B cell (primary cell): ENCODE measurements at regions not wholly inside any gene's neighbourhood (a gene's known extent, or its start where the extent isn't known, plus 50 kb on each side); places are given as distances from the start of the nearest gene placed in this dataset.

Source experiments
- ATAC-seq: fragments of 200-7000 bp; cut with Tn5 transposase; one replicate; pipeline ENCODE4 v1.10.0; 2021; ENCODE audit warnings: low read depth, mild to moderate bottlenecking, moderate number of reproducible peaks, moderate library complexity
- CTCF ChIA-PET: fragments of 350-600 bp; sonication (Branson Sonifier 250); formaldehyde crosslinking; loops from one replicate; lab custom pipeline; 2021; ENCODE audit warnings: antibody characterized with exemption, inconsistent platforms; lab: Charles Lee
- POLR2A ChIA-PET: fragments of 350-600 bp; sonication (Branson Sonifier 250); formaldehyde crosslinking; loops from one replicate; lab custom pipeline; 2021; ENCODE audit warnings: antibody characterized with exemption; lab: Charles Lee
- DNase-seq: peaks from one replicate; pipeline ENCODE4 v3.0.0; 2013
- H2AFZ ChIP-seq: 2 replicates; pipeline ENCODE4 v1.6.1; 2012; ENCODE audit warnings: mild to moderate bottlenecking, low read depth, low read length; ENCODE audit not compliant: insufficient read depth, poor library complexity, severe bottlenecking
- H3K27ac ChIP-seq, 2 donors: 1 replicate in 1 of 2; 2 replicates in 1 of 2; pipeline ENCODE4 v1.5.1; 2012 to 2013; ENCODE audit warnings: low read length in 2 of 2, mild to moderate bottlenecking in 2 of 2, moderate library complexity in 1 of 2
- H3K27me3 ChIP-seq, 4 experiments: fragments of 200-600 bp in 1 of 4; sonication (generic) in 1 of 4; replicated peaks in 1 of 4; 1 replicate in 2 of 4; 2 replicates in 2 of 4; pipeline versions ENCODE4 v1.6.1 to v1.7.0; 2013 to 2016; ENCODE audit warnings: low read length in 3 of 4, mild to moderate bottlenecking in 2 of 4, mixed read lengths in 1 of 4, moderate library complexity in 1 of 4; ENCODE audit not compliant: insufficient read depth in 4 of 4, control insufficient read depth in 3 of 4; ENCODE audit errors: control extremely low read depth in 1 of 4
- H3K36me3 ChIP-seq, 2 experiments: replicated peaks in 1 of 2; 1 replicate in 1 of 2; 2 replicates in 1 of 2; pipeline versions ENCODE4 v1.6.1 to v1.7.1; 2013; ENCODE audit warnings: low read length in 1 of 2; ENCODE audit not compliant: insufficient read depth in 2 of 2, control insufficient read depth in 1 of 2; ENCODE audit errors: control extremely low read depth in 1 of 2, extremely low read depth in 1 of 2
- H3K4me1 ChIP-seq, 2 donors: fragments of 200-600 bp in 1 of 2; sonication (generic) in 1 of 2; 1 replicate in 1 of 2; 2 replicates in 1 of 2; pipeline versions ENCODE4 v1.5.1 to v1.6.1; 2013 to 2017; ENCODE audit warnings: low read length in 2 of 2; ENCODE audit not compliant: control insufficient read depth in 2 of 2, insufficient read depth in 2 of 2
- H3K4me2 ChIP-seq: replicated peaks from 2 replicates; pipeline ENCODE3; 2012; ENCODE audit warnings: mild to moderate bottlenecking, low read depth, low read length; ENCODE audit not compliant: poor library complexity, severe bottlenecking
- H3K4me3 ChIP-seq, 5 experiments: fragments of 200-600 bp in 1 of 5; sonication (generic) in 1 of 5; 1 replicate in 3 of 5; 2 replicates in 2 of 5; pipeline versions ENCODE4 v1.5.1 to v1.7.0; 2011 to 2016; ENCODE audit warnings: low read length in 4 of 5, mild to moderate bottlenecking in 4 of 5, low read depth in 2 of 5, control low read depth in 1 of 5, moderate library complexity in 1 of 5; ENCODE audit not compliant: insufficient read depth in 1 of 5; ENCODE audit errors: control extremely low read depth in 1 of 5, extremely low read depth in 1 of 5
- H3K79me2 ChIP-seq: fragments of 200-600 bp; sonication (generic); one replicate; pipeline ENCODE4 v1.6.0; 2016; ENCODE audit warnings: low read length; ENCODE audit not compliant: control insufficient read depth, insufficient read depth
- H3K9ac ChIP-seq: fragments of 200-600 bp; sonication (generic); 2 replicates; pipeline ENCODE4 v1.6.1; 2017; ENCODE audit warnings: mild to moderate bottlenecking, low read length, moderate library complexity
- H3K9me3 ChIP-seq, 3 donors: one replicate each; pipeline versions ENCODE4 v1.6.1 to v1.7.1; 2013; ENCODE audit warnings: low read length in 2 of 3; ENCODE audit not compliant: control insufficient read depth in 2 of 3, insufficient read depth in 1 of 3; ENCODE audit errors: control extremely low read depth in 1 of 3
- H4K20me1 ChIP-seq: 2 replicates; pipeline ENCODE4 v1.6.0; 2012; ENCODE audit warnings: mild to moderate bottlenecking, low read length; ENCODE audit not compliant: insufficient read depth, control insufficient read depth, poor library complexity, severe bottlenecking
- H3K27ac Mint-ChIP-seq: one replicate; pipeline ENCODE4 v1.8.0; 2021; ENCODE audit warnings: mixed read lengths
- H3K27me3 Mint-ChIP-seq: one replicate; pipeline ENCODE4 v1.8.0; 2021; ENCODE audit warnings: mixed read lengths
- H3K4me1 Mint-ChIP-seq: one replicate; pipeline ENCODE4 v1.8.0; 2021; ENCODE audit warnings: mixed read lengths
- H3K4me3 Mint-ChIP-seq: one replicate; pipeline ENCODE4 v1.8.0; 2021; ENCODE audit warnings: mixed read lengths
- H3K9me3 Mint-ChIP-seq: one replicate; pipeline ENCODE4 v1.8.0; 2022; ENCODE audit warnings: mixed read lengths; ENCODE audit not compliant: insufficient read depth
- EZH2 ChIP-seq: IDR thresholded peaks from 2 replicates; pipeline ENCODE4 v1.6.1; 2012; ENCODE audit warnings: borderline replicate concordance, low read depth, mild to moderate bottlenecking, moderate library complexity, low read length; ENCODE audit not compliant: insufficient read depth, poor library complexity, severe bottlenecking
- WGBS: methylation state at CpG from one replicate; pipeline ENCODE4 v1.1.5; 2013; ENCODE audit warnings: missing lambda C conversion rate; ENCODE audit not compliant: insufficient coverage; 5-methylcytosine and 5-hydroxymethylcytosine counted together
- intact Hi-C: fragments of 100-400 bp; cut with micrococcal nuclease; formaldehyde crosslinking; loops from one replicate; pipeline ENCODE4 v1.10.0; 2022
- TF ChIP-seq, protein P1 (sequence below): fragments of 200-600 bp; IDR thresholded peaks from one replicate; pipeline ENCODE4 v1.8.0; 2022; ENCODE audit warnings: antibody characterized with exemption, mild to moderate bottlenecking

GRCh38 chr3:103453152-103453551 is 1018.3 kb downstream of the ZPLD1 start:
- Mint-ChIP-seq H3K27me3 (no peaks in the 10 kb centered on the region), H3K9me3 (no peaks in the 10 kb centered on the region), H3K27ac (no peak overlapping the region), H3K4me3 (no peak overlapping the region), H3K4me1 (no peaks in the 10 kb centered on the region)
- Histone ChIP-seq H3K36me3 (no peaks in the 10 kb centered on the region), H4K20me1 (no peaks in the 10 kb centered on the region), H3K4me3 (no peak overlapping the region), H3K27me3 (no peaks in the 10 kb centered on the region), H3K27ac (no peak overlapping the region), H3K9me3 (peaks cover 0 to 4% (median 0%) of the 10 kb centered on the region in 3 donors), H3K9ac (no peak overlapping the region), H2AFZ (no peak overlapping the region), H3K79me2 (no peaks in the 10 kb centered on the region), H3K4me2 (no peak overlapping the region), H3K4me1 (no peaks in the 10 kb centered on the region)
- WGBS: no CpG with 5 or more reads among the region's 1 CpG
- POLR2A ChIA-PET: no interaction called here
- CTCF ChIA-PET: no interaction called here
- ATAC-seq (no peak), DNase-seq (no peak)
- TF ChIP-seq, protein P1, sequence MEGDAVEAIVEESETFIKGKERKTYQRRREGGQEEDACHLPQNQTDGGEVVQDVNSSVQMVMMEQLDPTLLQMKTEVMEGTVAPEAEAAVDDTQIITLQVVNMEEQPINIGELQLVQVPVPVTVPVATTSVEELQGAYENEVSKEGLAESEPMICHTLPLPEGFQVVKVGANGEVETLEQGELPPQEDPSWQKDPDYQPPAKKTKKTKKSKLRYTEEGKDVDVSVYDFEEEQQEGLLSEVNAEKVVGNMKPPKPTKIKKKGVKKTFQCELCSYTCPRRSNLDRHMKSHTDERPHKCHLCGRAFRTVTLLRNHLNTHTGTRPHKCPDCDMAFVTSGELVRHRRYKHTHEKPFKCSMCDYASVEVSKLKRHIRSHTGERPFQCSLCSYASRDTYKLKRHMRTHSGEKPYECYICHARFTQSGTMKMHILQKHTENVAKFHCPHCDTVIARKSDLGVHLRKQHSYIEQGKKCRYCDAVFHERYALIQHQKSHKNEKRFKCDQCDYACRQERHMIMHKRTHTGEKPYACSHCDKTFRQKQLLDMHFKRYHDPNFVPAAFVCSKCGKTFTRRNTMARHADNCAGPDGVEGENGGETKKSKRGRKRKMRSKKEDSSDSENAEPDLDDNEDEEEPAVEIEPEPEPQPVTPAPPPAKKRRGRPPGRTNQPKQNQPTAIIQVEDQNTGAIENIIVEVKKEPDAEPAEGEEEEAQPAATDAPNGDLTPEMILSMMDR: no peak
- TF ChIP-seq EZH2: no peak
- intact Hi-C loops: no loop called here

DNA sequence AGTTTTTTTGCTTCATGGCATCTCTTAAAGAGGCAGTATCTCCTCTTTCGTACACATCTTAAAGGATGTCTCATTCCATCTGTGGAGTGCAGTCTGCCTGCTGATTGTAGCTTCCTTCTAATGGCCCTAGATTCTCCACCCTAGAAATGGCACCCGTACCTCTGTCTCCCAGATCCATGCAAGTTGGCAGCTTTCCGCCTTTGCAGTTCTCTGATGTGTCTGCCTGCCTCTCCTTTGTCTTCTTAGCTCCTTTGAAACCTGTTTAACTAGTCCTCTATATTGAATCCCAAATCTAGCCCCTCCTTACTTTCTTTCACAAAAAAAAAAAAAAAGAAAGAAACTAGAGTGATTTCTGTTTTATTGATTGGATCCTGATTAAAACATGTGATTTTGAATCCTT is 1025.0 kb downstream of the ZPLD1 start:
- 90% methylated on average over 2 of the region's 3 CpGs for WGBS
- no peak for DNase-seq
- H3K79me2 ChIP-seq: no peaks in the 10 kb centered on the region
- no peak overlapping the region for H3K9ac ChIP-seq
- H3K27me3 Mint-ChIP-seq: no peaks in the 10 kb centered on the region
- H3K4me2 ChIP-seq: no peak overlapping the region
- H3K27me3 ChIP-seq: no peaks in the 10 kb centered on the region
- TF ChIP-seq, protein P1: no peak
- no peak for TF ChIP-seq EZH2
- ChIA-PET CTCF (no interaction called here), POLR2A (no interaction called here)
- no peaks in the 10 kb centered on the region for H4K20me1 ChIP-seq
- H3K36me3 ChIP-seq: no peaks in the 10 kb centered on the region
- ATAC-seq: no peak
- H2AFZ ChIP-seq: no peak overlapping the region
- intact Hi-C loops: no loop called here
- H3K9me3 ChIP-seq: peaks cover 0 to 4% (median 2%) of the 10 kb centered on the region in 3 donors
- H3K4me1 Mint-ChIP-seq: no peaks in the 10 kb centered on the region
- H3K4me1 ChIP-seq: no peaks in the 10 kb centered on the region
- no peak overlapping the region for H3K4me3 ChIP-seq
- no peak overlapping the region for H3K27ac Mint-ChIP-seq
- H3K9me3 Mint-ChIP-seq: no peaks in the 10 kb centered on the region
- H3K4me3 Mint-ChIP-seq: no peak overlapping the region
- no peak overlapping the region for H3K27ac ChIP-seq
